ENCODE measurements at regions not wholly inside any gene's neighbourhood (a gene's known extent, or its start where the extent isn't known, plus 50 kb on each side); places are given as distances from the start of the nearest gene placed in this dataset.

- ChIA-PET POLR2A (no interaction called here), CTCF (interaction anchor here (7.3 kb wide), 1 partner anchor 196 kb away, joined by 82 read pairs; no protein-coding TSS in a partner anchor)
- DNase-seq (ENCODE audit: low read depth): no peak
- TF ChIP-seq CTCF (IDR thresholded peaks at IDR 0.05; ENCODE audit: insufficient read depth, low read depth, low read length): no peak
- Histone ChIP-seq H3K36me3 (ENCODE audit: control insufficient read depth, insufficient read depth, low read length) (no peaks in the 10 kb centered on the region), H3K4me3 (ENCODE audit: low read depth, low read length) (no peak overlapping the region), H3K27me3 (ENCODE audit: control insufficient read depth, insufficient read depth, low read length) (no peaks in the 10 kb centered on the region)
Measured at GRCh38 chr12:127482950-127483349, 784.0 kb upstream of the TMEM132C start.

- CTCF ChIA-PET: interaction anchor here (0.6 to 7.3 kb wide), 16 partner anchors 12 to 584 kb away, joined by 3 to 82 read pairs (median 4); no protein-coding TSS in a partner anchor
Measured at GRCh38 chr12:127485528-127485927, 781.4 kb upstream of the TMEM132C start.

GRCh38 chr12:127487031-127487430 lies 779.9 kb upstream of the TMEM132C start:
- DNase-seq (ENCODE audit: low read depth): no peak
- Histone ChIP-seq H3K4me3 (ENCODE audit: low read depth, low read length) (no peak overlapping the region), H3K36me3 (ENCODE audit: control insufficient read depth, insufficient read depth, low read length) (no peaks in the 10 kb centered on the region), H3K27me3 (ENCODE audit: control insufficient read depth, insufficient read depth, low read length) (no peaks in the 10 kb centered on the region)
- ChIA-PET CTCF (interaction anchor here (1.8 to 7.3 kb wide), 2 partner anchors 73 to 191 kb away, joined by 9 to 82 read pairs; no protein-coding TSS in a partner anchor), POLR2A (no interaction called here)
- no peak for TF ChIP-seq CTCF (IDR thresholded peaks at IDR 0.05; ENCODE audit: insufficient read depth, low read depth, low read length)

More at GRCh38 chr12:127485528-127485927, 781.4 kb upstream of the TMEM132C start:
- Histone ChIP-seq H3K4me3 (ENCODE audit: low read depth, low read length) (no peak overlapping the region), H3K36me3 (ENCODE audit: control insufficient read depth, insufficient read depth, low read length) (no peaks in the 10 kb centered on the region), H3K27me3 (ENCODE audit: control insufficient read depth, insufficient read depth, low read length) (no peaks in the 10 kb centered on the region)
- TF ChIP-seq CTCF (IDR thresholded peaks at IDR 0.05; ENCODE audit: insufficient read depth, low read depth, low read length): peak; percentile 66
- peak; percentile 59 for DNase-seq (ENCODE audit: low read depth)
- POLR2A ChIA-PET: no interaction called here

GRCh38 chr12:127489061-127489460 lies 777.9 kb upstream of the TMEM132C start:
- no peak for TF ChIP-seq CTCF (IDR thresholded peaks at IDR 0.05; ENCODE audit: insufficient read depth, low read depth, low read length)
- Histone ChIP-seq H3K36me3 (ENCODE audit: control insufficient read depth, insufficient read depth, low read length) (no peaks in the 10 kb centered on the region), H3K27me3 (ENCODE audit: control insufficient read depth, insufficient read depth, low read length) (no peaks in the 10 kb centered on the region), H3K4me3 (ENCODE audit: low read depth, low read length) (no peak overlapping the region)
- ChIA-PET CTCF (interaction anchor here (7.3 kb wide), 1 partner anchor 189 kb away, joined by 82 read pairs; no protein-coding TSS in a partner anchor), POLR2A (no interaction called here)
- DNase-seq (ENCODE audit: low read depth): no peak

GRCh38 chr12:127494961-127495915 lies 771.7 kb upstream of the TMEM132C start:
- Histone ChIP-seq H3K27me3 (ENCODE audit: control insufficient read depth, insufficient read depth, low read length) (no peaks in the 10 kb centered on the region), H3K4me3 (ENCODE audit: low read depth, low read length) (no peak overlapping the region), H3K36me3 (ENCODE audit: control insufficient read depth, insufficient read depth, low read length) (no peaks in the 10 kb centered on the region)
- DNase-seq (ENCODE audit: low read depth): no peak
- CTCF ChIA-PET: interaction anchor here (0.7 kb wide), 1 partner anchor 74 kb away, joined by 3 read pairs; no protein-coding TSS in a partner anchor
- TF ChIP-seq CTCF (IDR thresholded peaks at IDR 0.05; ENCODE audit: insufficient read depth, low read depth, low read length): no peak
- POLR2A ChIA-PET: no interaction called here
